H1 (cell line): ENCODE measurements at regions not wholly inside any gene's neighbourhood (a gene's known extent, or its start where the extent isn't known, plus 50 kb on each side); places are given as distances from the start of the nearest gene placed in this dataset.

Experiments used
- SIX5 ChIP-seq: IDR thresholded peaks from 2 replicates; pipeline ENCODE4 v1.6.1; 2011; ENCODE audit warnings: mild to moderate bottlenecking, low read depth, low read length
- TF ChIP-seq, protein P1 (sequence below): fragments of 300-600 bp; sonication (generic); IDR thresholded peaks from 2 replicates; pipeline ENCODE4 v1.7.1; 2012; ENCODE audit warnings: low read length, moderate library complexity, mild to moderate bottlenecking, inconsistent platforms; ENCODE audit not compliant: insufficient replicate concordance
- TF ChIP-seq, protein P2 (sequence below), 3 experiments: IDR thresholded peaks; 1 replicate in 2 of 3; 2 replicates in 1 of 3; pipeline versions ENCODE4 v1.5.1 to v1.6.1; 2011; ENCODE audit warnings: low read length in 3 of 3, mild to moderate bottlenecking in 3 of 3, inconsistent platforms in 2 of 3, low read depth in 1 of 3, moderate library complexity in 1 of 3; ENCODE audit not compliant: insufficient read depth in 1 of 3; ENCODE audit errors: control extremely low read depth in 1 of 3

DNA sequence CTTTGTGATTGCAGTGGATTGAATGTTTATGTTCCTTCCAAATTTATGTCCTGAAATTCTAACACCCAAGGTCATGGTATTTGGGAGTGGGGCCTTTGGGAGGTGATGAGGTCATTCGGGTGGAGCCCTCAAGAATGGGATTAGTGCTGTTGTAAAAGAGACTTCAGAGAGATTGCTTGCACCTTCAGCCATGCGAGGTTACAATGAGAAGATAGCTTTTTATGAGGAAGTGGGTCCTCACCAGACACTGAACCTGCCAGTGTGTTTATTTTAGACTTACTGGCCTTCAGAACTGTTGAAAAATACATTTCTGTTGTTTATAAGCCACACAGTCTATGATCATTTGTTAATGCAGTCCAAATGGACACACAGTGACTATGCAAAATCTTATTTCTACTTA, 161.0 kb upstream of the GPRIN3 start (continued):
- TF ChIP-seq, protein P1, sequence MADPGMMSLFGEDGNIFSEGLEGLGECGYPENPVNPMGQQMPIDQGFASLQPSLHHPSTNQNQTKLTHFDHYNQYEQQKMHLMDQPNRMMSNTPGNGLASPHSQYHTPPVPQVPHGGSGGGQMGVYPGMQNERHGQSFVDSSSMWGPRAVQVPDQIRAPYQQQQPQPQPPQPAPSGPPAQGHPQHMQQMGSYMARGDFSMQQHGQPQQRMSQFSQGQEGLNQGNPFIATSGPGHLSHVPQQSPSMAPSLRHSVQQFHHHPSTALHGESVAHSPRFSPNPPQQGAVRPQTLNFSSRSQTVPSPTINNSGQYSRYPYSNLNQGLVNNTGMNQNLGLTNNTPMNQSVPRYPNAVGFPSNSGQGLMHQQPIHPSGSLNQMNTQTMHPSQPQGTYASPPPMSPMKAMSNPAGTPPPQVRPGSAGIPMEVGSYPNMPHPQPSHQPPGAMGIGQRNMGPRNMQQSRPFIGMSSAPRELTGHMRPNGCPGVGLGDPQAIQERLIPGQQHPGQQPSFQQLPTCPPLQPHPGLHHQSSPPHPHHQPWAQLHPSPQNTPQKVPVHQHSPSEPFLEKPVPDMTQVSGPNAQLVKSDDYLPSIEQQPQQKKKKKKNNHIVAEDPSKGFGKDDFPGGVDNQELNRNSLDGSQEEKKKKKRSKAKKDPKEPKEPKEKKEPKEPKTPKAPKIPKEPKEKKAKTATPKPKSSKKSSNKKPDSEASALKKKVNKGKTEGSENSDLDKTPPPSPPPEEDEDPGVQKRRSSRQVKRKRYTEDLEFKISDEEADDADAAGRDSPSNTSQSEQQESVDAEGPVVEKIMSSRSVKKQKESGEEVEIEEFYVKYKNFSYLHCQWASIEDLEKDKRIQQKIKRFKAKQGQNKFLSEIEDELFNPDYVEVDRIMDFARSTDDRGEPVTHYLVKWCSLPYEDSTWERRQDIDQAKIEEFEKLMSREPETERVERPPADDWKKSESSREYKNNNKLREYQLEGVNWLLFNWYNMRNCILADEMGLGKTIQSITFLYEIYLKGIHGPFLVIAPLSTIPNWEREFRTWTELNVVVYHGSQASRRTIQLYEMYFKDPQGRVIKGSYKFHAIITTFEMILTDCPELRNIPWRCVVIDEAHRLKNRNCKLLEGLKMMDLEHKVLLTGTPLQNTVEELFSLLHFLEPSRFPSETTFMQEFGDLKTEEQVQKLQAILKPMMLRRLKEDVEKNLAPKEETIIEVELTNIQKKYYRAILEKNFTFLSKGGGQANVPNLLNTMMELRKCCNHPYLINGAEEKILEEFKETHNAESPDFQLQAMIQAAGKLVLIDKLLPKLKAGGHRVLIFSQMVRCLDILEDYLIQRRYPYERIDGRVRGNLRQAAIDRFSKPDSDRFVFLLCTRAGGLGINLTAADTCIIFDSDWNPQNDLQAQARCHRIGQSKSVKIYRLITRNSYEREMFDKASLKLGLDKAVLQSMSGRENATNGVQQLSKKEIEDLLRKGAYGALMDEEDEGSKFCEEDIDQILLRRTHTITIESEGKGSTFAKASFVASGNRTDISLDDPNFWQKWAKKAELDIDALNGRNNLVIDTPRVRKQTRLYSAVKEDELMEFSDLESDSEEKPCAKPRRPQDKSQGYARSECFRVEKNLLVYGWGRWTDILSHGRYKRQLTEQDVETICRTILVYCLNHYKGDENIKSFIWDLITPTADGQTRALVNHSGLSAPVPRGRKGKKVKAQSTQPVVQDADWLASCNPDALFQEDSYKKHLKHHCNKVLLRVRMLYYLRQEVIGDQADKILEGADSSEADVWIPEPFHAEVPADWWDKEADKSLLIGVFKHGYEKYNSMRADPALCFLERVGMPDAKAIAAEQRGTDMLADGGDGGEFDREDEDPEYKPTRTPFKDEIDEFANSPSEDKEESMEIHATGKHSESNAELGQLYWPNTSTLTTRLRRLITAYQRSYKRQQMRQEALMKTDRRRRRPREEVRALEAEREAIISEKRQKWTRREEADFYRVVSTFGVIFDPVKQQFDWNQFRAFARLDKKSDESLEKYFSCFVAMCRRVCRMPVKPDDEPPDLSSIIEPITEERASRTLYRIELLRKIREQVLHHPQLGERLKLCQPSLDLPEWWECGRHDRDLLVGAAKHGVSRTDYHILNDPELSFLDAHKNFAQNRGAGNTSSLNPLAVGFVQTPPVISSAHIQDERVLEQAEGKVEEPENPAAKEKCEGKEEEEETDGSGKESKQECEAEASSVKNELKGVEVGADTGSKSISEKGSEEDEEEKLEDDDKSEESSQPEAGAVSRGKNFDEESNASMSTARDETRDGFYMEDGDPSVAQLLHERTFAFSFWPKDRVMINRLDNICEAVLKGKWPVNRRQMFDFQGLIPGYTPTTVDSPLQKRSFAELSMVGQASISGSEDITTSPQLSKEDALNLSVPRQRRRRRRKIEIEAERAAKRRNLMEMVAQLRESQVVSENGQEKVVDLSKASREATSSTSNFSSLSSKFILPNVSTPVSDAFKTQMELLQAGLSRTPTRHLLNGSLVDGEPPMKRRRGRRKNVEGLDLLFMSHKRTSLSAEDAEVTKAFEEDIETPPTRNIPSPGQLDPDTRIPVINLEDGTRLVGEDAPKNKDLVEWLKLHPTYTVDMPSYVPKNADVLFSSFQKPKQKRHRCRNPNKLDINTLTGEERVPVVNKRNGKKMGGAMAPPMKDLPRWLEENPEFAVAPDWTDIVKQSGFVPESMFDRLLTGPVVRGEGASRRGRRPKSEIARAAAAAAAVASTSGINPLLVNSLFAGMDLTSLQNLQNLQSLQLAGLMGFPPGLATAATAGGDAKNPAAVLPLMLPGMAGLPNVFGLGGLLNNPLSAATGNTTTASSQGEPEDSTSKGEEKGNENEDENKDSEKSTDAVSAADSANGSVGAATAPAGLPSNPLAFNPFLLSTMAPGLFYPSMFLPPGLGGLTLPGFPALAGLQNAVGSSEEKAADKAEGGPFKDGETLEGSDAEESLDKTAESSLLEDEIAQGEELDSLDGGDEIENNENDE: no peak
- no peak for TF ChIP-seq SIX5
- TF ChIP-seq, protein P2, sequence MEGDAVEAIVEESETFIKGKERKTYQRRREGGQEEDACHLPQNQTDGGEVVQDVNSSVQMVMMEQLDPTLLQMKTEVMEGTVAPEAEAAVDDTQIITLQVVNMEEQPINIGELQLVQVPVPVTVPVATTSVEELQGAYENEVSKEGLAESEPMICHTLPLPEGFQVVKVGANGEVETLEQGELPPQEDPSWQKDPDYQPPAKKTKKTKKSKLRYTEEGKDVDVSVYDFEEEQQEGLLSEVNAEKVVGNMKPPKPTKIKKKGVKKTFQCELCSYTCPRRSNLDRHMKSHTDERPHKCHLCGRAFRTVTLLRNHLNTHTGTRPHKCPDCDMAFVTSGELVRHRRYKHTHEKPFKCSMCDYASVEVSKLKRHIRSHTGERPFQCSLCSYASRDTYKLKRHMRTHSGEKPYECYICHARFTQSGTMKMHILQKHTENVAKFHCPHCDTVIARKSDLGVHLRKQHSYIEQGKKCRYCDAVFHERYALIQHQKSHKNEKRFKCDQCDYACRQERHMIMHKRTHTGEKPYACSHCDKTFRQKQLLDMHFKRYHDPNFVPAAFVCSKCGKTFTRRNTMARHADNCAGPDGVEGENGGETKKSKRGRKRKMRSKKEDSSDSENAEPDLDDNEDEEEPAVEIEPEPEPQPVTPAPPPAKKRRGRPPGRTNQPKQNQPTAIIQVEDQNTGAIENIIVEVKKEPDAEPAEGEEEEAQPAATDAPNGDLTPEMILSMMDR (IDR thresholded peaks at IDR 0.05; ENCODE audit: control extremely low read depth in 1 of 3, insufficient read depth in 1 of 3, low read depth in 1 of 3, low read length in 3 of 3): no peak
